Posterior cingulate gyrus (tissue), 11 donors: ENCODE measurements at regions not wholly inside any gene's neighbourhood (a gene's known extent, or its start where the extent isn't known, plus 50 kb on each side); places are given as distances from the start of the nearest gene placed in this dataset.

ENCODE experiments used
- DNase-seq, 10 donors: peaks; one replicate each; pipeline versions ENCODE4 v3.0.0 to v3.0.0-alpha.2; 2020 to 2021; ENCODE audit warnings: mixed read lengths in 3 of 10
- intact Hi-C: fragments of 100-400 bp; cut with DNase I; formaldehyde crosslinking; loops from one replicate; pipeline ENCODE4 v1.15.1; 2023

DNA sequence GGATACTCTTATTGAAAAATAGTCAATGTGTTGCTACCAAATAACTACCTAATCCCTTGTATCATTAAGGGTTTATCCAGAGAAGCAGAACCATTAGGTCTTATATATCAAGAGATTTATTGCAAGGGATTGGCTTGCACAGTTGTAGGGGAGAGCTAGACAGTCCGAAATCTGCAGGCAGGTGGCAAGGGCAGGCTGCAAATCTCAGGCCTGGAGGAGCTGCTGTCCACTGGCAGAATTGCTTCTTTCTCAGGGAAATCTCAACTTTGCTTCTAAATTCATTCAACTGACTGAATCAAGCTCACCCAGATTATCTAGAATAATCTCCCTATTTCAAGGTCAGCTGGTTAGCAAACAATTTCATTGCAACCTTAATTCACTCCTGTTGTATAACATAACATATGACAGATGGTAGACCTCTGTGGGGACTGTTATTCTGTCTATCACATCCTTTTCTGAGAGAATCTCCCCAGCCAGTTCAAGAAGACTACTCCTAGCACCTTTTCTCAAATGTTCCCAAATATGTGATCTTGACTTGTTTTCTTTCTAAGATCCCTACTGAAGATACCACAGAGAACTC lies 194.2 kb downstream of the NHLRC3 start:
- intact Hi-C loops: no loop called here
- no peak for DNase-seq

DNA sequence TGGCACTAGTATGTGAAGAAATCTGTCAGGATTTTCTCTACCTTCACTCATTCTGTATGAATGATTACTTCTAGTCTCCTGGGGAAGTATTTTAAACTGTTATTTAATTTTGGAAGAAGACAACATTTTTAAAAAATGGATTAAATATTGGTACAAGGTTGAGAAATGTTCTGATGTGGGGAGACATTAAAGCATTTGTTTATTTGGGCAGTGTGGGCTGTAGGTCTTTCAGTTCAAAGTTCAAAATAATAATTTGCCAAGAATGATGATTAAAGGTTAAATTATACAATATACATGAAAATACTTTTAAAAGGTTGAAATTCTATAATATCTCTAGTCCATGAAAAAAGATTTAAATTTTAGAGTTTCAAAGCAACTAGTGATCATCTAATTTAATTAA lies 194.7 kb downstream of the NHLRC3 start:
- DNase-seq: no peak
- intact Hi-C loops: no loop called here

DNA sequence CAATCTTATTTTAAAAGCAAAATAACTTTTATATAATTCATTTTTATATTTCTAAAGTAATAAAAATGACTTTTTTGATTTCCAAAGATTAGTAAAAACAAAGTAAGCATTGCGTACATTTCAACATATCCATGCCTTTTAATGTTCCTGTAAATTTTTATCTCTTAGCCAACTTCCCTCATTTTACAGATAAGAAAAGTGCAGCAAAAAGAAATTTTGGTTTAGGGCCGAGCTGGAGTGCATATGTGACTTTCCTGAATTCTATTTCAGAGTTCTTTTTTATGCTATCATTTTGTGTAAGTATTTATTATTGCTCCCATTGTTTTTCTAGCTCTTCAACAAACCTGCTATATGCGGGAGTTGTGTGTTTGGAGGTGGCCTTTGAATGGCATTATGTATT lies 195.3 kb downstream of the NHLRC3 start:
- intact Hi-C loops: no loop called here
- no peak for DNase-seq

DNA sequence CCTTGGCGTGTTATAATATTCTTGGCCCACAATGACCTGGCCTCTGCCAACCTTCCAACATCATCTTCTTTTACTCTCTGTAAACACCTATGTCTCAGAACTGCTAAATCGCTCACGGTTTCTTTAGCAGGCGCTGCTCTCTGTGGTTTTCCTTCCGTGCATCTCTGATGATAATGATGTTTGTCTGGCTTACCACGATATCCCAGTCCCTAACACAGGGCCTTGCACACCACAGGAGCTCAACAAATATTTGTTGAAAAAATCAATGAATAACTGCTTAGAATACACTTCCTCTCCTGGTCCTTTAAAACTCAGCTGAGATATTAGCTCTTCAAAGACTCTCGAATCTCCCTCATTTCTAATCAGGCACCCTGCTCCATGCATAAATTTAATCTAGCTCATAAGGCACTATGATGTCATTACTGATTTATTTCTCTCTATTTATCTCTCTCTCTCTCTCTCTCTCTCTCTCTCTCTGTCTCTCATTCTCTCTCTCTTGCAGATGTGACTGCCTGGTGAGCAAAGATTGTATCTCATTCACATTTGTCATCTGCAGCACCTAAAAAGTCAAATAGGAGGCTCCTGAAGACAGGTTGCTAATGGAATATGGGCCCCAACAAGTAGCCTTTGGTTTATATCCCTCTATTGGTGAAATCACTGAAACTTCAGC lies 206.4 kb downstream of the NHLRC3 start:
- intact Hi-C loops: no loop called here
- DNase-seq: no peak

DNA sequence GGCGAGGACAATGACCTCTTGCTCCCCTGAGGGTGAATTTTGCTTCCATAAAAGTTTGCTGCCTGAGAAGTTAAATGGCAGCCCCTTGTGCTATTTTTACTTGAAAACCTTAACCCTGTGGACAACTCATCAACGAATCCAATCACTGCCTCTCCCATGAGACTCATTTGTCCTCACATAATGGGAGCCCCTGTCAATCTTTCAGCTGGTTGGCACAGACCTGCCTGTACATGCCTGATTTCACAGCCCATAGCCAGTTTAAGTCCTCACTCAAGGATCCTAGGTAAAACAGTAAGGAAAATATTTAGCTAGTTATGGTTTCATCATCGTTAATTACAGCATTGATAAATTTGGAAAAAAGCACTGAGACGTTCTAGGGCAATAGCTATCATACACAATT lies 207.4 kb downstream of the NHLRC3 start:
- DNase-seq: no peak
- intact Hi-C loops: no loop called here

DNA sequence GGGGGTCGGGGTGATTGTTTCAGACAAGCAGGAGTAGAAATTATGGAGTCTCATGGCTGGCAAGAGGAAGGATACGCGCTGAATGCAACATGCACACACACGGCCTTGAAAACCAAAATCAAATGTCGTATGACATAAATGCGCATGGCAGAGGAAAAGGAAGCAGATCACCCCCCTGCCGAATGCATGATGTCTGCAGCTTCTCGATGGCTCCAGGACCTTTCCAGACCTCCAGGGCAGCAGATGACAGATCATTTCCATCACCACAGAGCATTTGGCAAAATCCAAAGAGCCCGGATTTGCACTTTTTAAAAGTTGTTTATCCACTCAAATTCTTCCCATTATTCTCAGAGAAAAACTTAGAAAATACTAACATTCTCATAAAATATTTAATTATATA lies 211.7 kb downstream of the NHLRC3 start:
- DNase-seq: no peak
- intact Hi-C loops: no loop called here

DNA sequence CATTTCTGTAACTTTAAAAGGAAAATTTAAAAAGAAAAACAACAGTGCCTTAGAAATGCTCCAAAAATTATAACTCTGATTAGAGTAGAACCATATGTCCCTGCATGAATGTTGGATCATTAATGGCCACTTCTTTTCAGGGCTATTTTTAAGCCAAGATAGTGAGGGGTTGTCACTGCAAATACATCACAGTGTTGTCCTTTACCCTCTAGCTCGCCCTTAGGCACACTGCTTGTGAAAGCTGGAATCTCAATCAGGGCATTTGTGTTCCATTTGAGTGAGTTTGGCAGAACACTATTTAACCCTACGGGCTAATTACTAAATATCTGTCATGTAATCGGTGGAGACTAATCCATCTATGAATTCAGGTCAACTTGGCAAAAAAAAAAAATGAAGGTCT lies 212.2 kb downstream of the NHLRC3 start:
- intact Hi-C loops: no loop called here
- DNase-seq: no peak

DNA sequence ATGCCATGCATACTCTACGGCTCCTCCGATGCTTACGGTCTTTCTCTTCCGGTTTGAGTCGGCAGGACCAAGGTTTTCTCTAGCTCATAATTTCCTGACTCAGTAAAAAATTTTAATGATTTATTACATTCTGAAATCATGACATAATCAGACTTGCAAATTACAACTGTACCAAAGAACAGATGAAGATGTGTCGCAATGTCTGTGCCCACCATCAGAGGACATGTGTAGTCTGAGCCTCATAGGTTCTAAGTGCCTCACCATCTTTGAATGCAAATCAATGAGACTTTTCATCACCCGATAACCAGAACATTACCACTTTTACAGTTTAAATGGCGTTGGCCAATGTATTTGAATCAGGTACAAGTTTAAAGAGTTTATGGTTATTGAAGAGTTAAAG lies 213.1 kb downstream of the NHLRC3 start:
- intact Hi-C loops: no loop called here

DNA sequence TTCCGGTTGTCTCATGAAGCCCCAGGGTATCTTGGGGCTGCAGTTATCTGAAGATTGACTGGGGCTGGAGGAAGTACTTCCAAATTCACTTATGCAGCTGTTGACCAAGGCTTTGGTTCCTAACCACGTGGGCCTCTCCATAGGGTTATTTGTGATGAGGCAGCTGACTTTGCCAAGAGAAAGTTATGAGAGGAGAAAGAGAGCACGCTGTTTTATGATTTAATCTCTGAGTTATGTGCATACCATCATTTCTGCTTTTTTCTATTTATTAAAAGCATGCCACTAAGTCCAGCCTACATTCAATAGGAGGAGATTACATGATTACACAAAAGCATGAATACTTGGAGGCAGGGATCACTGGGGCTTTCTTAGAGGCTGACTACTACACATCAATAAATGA lies 215.5 kb downstream of the NHLRC3 start:
- intact Hi-C loops: no loop called here
- no peak for DNase-seq

More for the DNA sequence above, 213.1 kb downstream of the NHLRC3 start:
- DNase-seq: no peak

DNA sequence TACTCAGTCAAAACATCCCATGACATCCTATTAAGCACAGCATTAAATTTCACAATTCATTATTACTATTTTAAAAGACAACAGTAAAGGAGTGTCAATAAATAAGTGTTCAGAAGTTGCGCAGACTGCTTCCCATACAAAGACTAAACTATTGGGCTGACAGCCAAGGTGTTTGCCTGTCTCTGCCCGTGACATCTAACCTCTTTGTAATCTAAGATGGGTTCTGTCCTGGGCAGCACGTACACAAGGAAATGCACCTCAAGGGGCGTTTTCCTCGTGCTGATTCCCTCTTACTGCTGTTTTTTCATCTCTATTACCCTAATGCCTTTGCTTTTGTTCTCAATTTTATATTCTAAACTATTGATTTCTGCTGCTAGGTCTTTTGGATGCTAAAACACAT lies 216.3 kb downstream of the NHLRC3 start:
- DNase-seq: no peak
- intact Hi-C loops: no loop called here

DNA sequence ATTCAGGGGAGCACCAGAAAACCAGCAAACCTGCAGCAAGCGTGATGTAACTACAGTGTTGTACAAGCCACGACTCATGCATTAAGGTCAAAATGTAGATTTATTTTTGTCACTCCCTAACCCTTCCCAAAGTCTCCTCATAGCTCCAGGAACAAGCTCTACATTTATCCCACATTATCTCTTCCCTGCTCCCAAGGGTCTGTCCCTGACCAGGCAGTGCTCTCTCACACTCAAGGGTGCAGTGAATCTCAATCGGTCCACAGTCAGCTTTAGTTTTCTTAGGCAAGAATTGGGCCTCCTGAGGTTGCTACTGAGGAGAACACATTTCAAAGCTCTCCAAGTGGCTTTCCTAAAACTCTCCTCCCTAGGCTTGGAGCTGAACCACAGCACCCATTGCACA lies 219.4 kb downstream of the NHLRC3 start:
- intact Hi-C loops: no loop called here
- DNase-seq: no peak

DNA sequence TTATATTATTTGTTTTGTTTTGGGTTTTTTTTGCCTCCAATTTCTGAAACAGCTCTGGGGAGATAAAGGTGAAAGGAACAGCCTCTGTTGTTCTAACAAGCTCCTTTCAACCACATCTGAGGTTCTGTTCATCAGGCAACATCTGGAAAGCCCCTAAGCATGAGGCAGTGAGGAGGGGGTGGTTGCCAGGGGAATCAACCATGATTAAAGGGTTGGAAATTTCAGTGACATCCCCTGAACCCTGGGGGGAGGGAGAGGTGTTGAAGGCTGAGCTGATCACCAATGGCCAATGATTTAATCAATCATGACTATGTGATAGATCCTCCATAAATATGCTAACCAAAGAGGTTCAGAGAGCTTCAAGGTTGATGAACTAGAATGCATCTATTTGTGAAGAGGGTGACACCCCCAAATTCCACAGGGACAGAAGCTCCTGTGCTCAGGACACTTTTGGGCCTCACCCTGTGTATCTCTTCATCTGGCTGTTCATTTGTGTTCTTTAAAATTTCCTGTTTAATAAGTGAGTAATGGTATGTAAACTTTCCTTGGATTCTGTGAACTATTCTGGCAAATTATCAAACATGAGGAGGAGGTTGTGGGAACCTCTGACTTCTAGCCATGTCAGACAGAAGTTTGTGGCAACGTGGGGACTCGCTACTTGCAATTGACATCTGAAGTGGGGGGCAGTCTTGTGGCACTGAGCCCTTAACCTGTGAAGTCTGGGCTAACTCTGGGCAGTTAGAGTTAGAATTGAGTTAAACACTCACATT lies 221.3 kb downstream of the NHLRC3 start:
- no peak for DNase-seq
- intact Hi-C loops: loop anchor here (5.0 to 10.0 kb wide), 2 partner anchors 115 to 353 kb away; no protein-coding TSS in a partner anchor

DNA sequence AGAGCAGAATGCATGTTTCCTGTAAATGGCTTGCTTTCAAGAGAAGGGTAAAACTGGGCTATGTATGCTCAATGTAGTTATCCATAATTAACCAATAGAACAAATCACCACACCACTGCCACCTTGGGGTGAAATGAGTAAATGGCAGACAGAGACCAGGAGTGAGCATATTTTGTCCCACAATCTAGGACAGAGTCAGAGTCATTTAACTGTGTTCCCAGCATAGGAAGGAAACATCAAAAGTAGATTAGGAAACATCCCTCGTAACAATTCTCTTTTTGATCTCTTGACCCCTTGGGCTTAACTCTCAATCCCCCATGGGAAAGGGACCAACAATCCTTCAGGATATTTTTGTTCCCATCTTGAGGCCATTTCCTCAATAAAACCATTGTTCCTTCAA lies 224.8 kb downstream of the NHLRC3 start:
- peak in 4 of 10 donors; percentile 33 to 54 (median 45) for DNase-seq
- intact Hi-C loops: loop anchor here (2.0 to 10.0 kb wide), 3 partner anchors 118 to 349 kb away; no protein-coding TSS in a partner anchor

DNA sequence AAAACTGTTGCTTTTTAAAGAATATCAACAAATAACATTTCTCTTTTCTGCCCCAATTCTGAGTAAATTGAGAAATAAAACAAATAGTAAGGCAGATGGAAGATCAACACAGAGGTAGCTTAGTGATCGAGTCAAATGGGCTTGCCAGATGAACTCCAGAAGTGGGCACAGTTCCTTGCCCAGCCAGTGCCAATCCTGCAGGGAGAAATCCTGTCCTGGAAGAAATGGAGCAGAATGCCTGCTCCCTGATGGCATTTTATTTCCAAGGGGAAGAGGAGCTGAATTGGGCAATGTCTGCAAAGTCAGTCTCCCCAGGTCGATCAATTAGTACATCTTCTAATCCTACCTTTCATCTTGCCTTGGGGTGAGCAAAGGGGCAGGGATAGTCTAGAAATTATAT lies 225.3 kb downstream of the NHLRC3 start:
- DNase-seq: no peak
- intact Hi-C loops: loop anchor here (2.0 to 10.0 kb wide), 3 partner anchors 119 to 349 kb away; no protein-coding TSS in a partner anchor

DNA sequence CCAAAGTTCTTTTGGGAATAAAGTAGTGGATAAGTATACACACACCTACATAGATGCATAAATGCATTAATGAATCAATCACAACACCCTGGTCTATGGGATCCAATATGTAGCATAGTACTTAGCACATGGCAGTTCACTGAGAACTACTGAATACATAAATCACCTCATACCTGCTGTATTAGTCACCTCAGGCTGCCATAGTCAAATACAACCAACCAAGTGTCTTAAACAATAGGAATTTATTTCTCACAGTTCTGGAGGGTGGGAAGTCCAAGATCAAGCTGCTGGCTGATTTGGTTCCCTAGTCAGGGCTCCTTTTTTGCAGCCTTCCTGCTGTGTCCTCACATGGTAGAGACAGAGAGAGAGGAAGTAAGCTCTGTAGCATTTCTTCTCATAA lies 228.2 kb downstream of the NHLRC3 start:
- no peak for DNase-seq
- intact Hi-C loops: loop anchor here (10.0 kb wide), 1 partner anchor 122 kb away; no protein-coding TSS in a partner anchor

DNA sequence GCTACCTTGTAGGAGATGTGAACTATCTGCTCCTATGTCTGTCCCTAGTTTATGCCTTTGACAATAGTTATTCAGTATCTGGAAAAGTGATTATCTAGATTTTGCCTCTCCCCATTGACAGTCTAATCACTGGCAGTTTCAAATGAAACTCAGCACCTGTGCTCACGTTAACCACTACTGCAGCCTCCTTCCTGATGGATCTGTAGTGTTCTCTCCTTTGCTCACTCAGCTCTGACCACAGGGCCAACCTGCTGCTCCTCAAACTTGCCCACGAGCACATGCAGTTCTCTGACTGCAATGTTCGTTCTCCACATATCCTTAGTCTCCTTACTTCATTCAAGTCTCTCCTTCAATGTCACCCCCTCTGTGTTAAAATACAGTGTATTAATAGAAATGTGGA lies 230.1 kb downstream of the NHLRC3 start:
- DNase-seq: no peak
- intact Hi-C loops: loop anchor here (10.0 kb wide), 1 partner anchor 124 kb away; no protein-coding TSS in a partner anchor

DNA sequence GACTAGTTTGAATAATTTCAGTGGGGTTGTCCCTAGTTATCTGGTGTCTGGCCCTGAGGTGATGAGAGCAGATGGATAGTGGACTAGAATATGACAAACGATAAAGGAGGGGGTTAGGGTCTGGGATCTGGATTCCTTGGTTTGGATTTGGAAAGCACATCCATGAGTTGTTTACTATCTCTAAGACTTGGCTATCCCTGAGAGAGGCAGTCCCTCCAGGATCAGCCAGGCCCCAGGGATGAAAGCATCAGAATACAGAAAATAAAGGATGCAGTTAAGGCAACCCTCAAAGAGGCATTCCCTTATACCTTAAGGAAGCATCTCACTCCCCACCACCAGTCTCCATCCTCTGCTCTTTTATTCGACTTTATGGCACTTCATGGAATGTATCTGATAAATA lies 230.7 kb downstream of the NHLRC3 start:
- DNase-seq: no peak
- intact Hi-C loops: loop anchor here (10.0 kb wide), 1 partner anchor 124 kb away; no protein-coding TSS in a partner anchor

DNA sequence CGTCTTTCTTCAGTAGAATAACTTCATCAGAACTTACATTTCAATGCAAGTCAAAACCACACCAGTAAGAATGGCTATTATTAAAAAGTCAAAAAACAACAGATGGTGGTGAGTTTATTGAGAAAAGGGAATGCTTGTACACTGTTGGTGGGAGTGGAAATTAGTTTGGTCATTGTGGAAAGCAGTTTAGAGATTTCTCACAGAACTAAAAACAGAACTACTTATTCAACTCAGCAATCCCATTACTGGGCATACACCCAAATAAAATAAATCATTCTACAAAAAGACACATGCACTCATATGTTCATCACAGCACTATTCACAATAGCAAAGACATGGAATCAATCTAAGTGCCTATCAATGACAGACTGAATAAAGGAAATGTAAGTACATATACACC lies 231.2 kb downstream of the NHLRC3 start:
- intact Hi-C loops: loop anchor here (10.0 kb wide), 1 partner anchor 125 kb away; no protein-coding TSS in a partner anchor

DNA sequence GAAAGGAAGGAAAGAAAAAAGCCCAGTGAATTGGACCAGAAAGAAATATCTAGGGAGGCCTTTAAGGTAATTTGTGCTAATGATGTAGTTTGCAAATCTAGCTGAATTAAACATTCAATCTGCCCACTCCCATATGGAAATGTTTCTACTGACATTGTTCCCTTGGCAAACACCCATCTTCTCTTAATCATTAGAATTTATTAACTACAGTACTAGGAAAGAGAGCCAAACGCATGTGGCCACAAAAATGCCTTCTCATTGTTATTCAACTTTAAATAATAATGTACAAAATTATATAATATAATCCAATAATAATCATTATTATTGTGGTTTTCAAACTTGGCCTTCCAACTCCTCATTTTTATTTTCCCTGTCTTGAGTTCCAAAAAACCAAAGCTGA lies 234.7 kb downstream of the NHLRC3 start:
- intact Hi-C loops: no loop called here
- DNase-seq: no peak

More for the DNA sequence above, 231.2 kb downstream of the NHLRC3 start:
- no peak for DNase-seq

DNA sequence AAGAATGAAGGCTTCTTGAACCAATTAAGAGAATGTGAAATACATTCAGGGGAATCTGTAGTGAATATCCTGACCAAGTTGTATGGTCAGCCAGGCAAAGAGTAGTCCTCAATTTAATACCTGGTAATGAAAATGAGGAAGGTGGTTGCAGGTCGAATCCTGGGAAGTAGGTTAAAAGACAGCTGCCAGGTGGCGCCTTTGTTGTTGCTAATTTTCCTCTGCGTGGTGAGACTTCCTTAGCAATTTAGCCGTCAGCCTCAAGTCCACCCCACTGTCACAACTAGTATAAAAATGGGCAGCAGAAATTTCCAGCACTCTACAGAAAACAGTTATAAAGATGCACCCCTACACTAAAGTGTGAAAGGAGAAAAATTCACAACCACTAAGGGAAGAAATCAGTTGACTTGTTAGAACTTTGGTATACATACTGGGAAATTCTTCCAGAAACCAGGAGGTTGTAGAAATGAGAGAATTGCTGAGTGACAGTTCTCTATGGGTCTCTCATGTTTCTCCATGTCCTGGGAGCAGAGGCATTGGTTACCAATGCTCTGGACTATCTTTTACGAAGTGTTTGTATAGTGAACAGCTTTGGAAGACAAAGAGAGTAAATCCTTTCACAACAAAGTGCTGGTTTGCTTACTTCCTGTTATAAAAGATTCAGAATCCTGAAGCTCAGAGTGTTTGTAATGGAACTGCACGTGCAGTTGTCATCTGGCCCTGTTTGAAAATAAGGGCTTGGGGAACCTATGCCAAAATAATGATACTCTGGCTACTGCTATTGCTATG lies 235.9 kb downstream of the NHLRC3 start:
- no peak for DNase-seq
- intact Hi-C loops: no loop called here
